ENCODE measurements at regions not wholly inside any gene's neighbourhood (a gene's known extent, or its start where the extent isn't known, plus 50 kb on each side); places are given as distances from the start of the nearest gene placed in this dataset.

- no peak for DNase-seq (ENCODE audit: insufficient read length)
- TF ChIP-seq TAF1 (IDR thresholded peaks at IDR 0.05; ENCODE audit: borderline replicate concordance, low read depth, low read length) (no peak), POLR2A (IDR thresholded peaks at IDR 0.05; ENCODE audit: low read depth, low read length) (no peak), POLR2AphosphoS5 (IDR thresholded peaks at IDR 0.05; ENCODE audit: low read depth, low read length) (no peak)
- no peak for FAIRE-seq
These were observed 597.1 kb downstream of the CCSER2 start for GRCh38 chr10:84925495-84925894.

- DNase-seq (ENCODE audit: insufficient read length) (no peak), FAIRE-seq (no peak)
- TF ChIP-seq POLR2A (IDR thresholded peaks at IDR 0.05; ENCODE audit: low read depth, low read length) (no peak), TAF1 (IDR thresholded peaks at IDR 0.05; ENCODE audit: borderline replicate concordance, low read depth, low read length) (no peak), POLR2AphosphoS5 (IDR thresholded peaks at IDR 0.05; ENCODE audit: low read depth, low read length) (no peak)
These were observed 605.0 kb downstream of the CCSER2 start for GRCh38 chr10:84933402-84933801.

- FAIRE-seq (no peak), DNase-seq (ENCODE audit: insufficient read length) (no peak)
- TF ChIP-seq POLR2AphosphoS5 (IDR thresholded peaks at IDR 0.05; ENCODE audit: low read depth, low read length): no peak
- TF ChIP-seq POLR2A (IDR thresholded peaks at IDR 0.05; ENCODE audit: low read depth, low read length): no peak
- no peak for TF ChIP-seq TAF1 (IDR thresholded peaks at IDR 0.05; ENCODE audit: borderline replicate concordance, low read depth, low read length)
These were observed 607.4 kb downstream of the CCSER2 start for GRCh38 chr10:84935772-84936171.

GRCh38 chr10:84938117-84938905, 609.9 kb downstream of the CCSER2 start:
- no peak for TF ChIP-seq POLR2AphosphoS5 (IDR thresholded peaks at IDR 0.05; ENCODE audit: low read depth, low read length)
- no peak for TF ChIP-seq POLR2A (IDR thresholded peaks at IDR 0.05; ENCODE audit: low read depth, low read length)
- TF ChIP-seq TAF1 (IDR thresholded peaks at IDR 0.05; ENCODE audit: borderline replicate concordance, low read depth, low read length): no peak
- FAIRE-seq: no peak

GRCh38 chr10:84943541-84943940, 615.2 kb downstream of the CCSER2 start:
- no peak for FAIRE-seq
- TF ChIP-seq POLR2AphosphoS5 (IDR thresholded peaks at IDR 0.05; ENCODE audit: low read depth, low read length): no peak
- no peak for TF ChIP-seq TAF1 (IDR thresholded peaks at IDR 0.05; ENCODE audit: borderline replicate concordance, low read depth, low read length)
- no peak for TF ChIP-seq POLR2A (IDR thresholded peaks at IDR 0.05; ENCODE audit: low read depth, low read length)
- no peak for DNase-seq (ENCODE audit: insufficient read length)

More at GRCh38 chr10:84938117-84938905, 609.9 kb downstream of the CCSER2 start:
- no peak for DNase-seq (ENCODE audit: insufficient read length)

- no peak for FAIRE-seq
- no peak for DNase-seq (ENCODE audit: insufficient read length)
- no peak for TF ChIP-seq TAF1 (IDR thresholded peaks at IDR 0.05; ENCODE audit: borderline replicate concordance, low read depth, low read length)
- TF ChIP-seq POLR2A (IDR thresholded peaks at IDR 0.05; ENCODE audit: low read depth, low read length): no peak
- no peak for TF ChIP-seq POLR2AphosphoS5 (IDR thresholded peaks at IDR 0.05; ENCODE audit: low read depth, low read length)
These were observed 615.8 kb downstream of the CCSER2 start for GRCh38 chr10:84944187-84944586.

- FAIRE-seq: no peak
- DNase-seq (ENCODE audit: insufficient read length): no peak
- TF ChIP-seq POLR2AphosphoS5 (IDR thresholded peaks at IDR 0.05; ENCODE audit: low read depth, low read length) (no peak), TAF1 (IDR thresholded peaks at IDR 0.05; ENCODE audit: borderline replicate concordance, low read depth, low read length) (no peak), POLR2A (IDR thresholded peaks at IDR 0.05; ENCODE audit: low read depth, low read length) (no peak)
These were observed 617.4 kb downstream of the CCSER2 start for GRCh38 chr10:84945791-84946190.

GRCh38 chr10:84946904-84947303, 618.5 kb downstream of the CCSER2 start:
- no peak for FAIRE-seq
- TF ChIP-seq POLR2A (IDR thresholded peaks at IDR 0.05; ENCODE audit: low read depth, low read length) (no peak), POLR2AphosphoS5 (IDR thresholded peaks at IDR 0.05; ENCODE audit: low read depth, low read length) (no peak), TAF1 (IDR thresholded peaks at IDR 0.05; ENCODE audit: borderline replicate concordance, low read depth, low read length) (no peak)

GRCh38 chr10:84948644-84949043, 620.3 kb downstream of the CCSER2 start:
- TF ChIP-seq POLR2A (IDR thresholded peaks at IDR 0.05; ENCODE audit: low read depth, low read length) (no peak), POLR2AphosphoS5 (IDR thresholded peaks at IDR 0.05; ENCODE audit: low read depth, low read length) (no peak), TAF1 (IDR thresholded peaks at IDR 0.05; ENCODE audit: borderline replicate concordance, low read depth, low read length) (no peak)
- FAIRE-seq: no peak
- no peak for DNase-seq (ENCODE audit: insufficient read length)

More at GRCh38 chr10:84946904-84947303, 618.5 kb downstream of the CCSER2 start:
- DNase-seq (ENCODE audit: insufficient read length): no peak

GRCh38 chr10:84951616-84952015, 623.2 kb downstream of the CCSER2 start:
- TF ChIP-seq TAF1 (IDR thresholded peaks at IDR 0.05; ENCODE audit: borderline replicate concordance, low read depth, low read length) (no peak), POLR2A (IDR thresholded peaks at IDR 0.05; ENCODE audit: low read depth, low read length) (no peak), POLR2AphosphoS5 (IDR thresholded peaks at IDR 0.05; ENCODE audit: low read depth, low read length) (no peak)
- FAIRE-seq (no peak), DNase-seq (ENCODE audit: insufficient read length) (no peak)

- TF ChIP-seq TAF1 (IDR thresholded peaks at IDR 0.05; ENCODE audit: borderline replicate concordance, low read depth, low read length) (no peak), POLR2A (IDR thresholded peaks at IDR 0.05; ENCODE audit: low read depth, low read length) (no peak), POLR2AphosphoS5 (IDR thresholded peaks at IDR 0.05; ENCODE audit: low read depth, low read length) (no peak)
These were observed 629.0 kb downstream of the CCSER2 start for GRCh38 chr10:84957427-84957826.

GRCh38 chr10:84965468-84965867, 637.1 kb downstream of the CCSER2 start:
- TF ChIP-seq POLR2AphosphoS5 (IDR thresholded peaks at IDR 0.05; ENCODE audit: low read depth, low read length): no peak
- no peak for TF ChIP-seq TAF1 (IDR thresholded peaks at IDR 0.05; ENCODE audit: borderline replicate concordance, low read depth, low read length)
- no peak for TF ChIP-seq POLR2A (IDR thresholded peaks at IDR 0.05; ENCODE audit: low read depth, low read length)
- DNase-seq (ENCODE audit: insufficient read length) (no peak), FAIRE-seq (no peak)

More at GRCh38 chr10:84957427-84957826, 629.0 kb downstream of the CCSER2 start:
- no peak for FAIRE-seq
- no peak for DNase-seq (ENCODE audit: insufficient read length)

Data from GM12892 (cell line).